ENCODE measurements at regions not wholly inside any gene's neighbourhood (a gene's known extent, or its start where the extent isn't known, plus 50 kb on each side); places are given as distances from the start of the nearest gene placed in this dataset.

DNA sequence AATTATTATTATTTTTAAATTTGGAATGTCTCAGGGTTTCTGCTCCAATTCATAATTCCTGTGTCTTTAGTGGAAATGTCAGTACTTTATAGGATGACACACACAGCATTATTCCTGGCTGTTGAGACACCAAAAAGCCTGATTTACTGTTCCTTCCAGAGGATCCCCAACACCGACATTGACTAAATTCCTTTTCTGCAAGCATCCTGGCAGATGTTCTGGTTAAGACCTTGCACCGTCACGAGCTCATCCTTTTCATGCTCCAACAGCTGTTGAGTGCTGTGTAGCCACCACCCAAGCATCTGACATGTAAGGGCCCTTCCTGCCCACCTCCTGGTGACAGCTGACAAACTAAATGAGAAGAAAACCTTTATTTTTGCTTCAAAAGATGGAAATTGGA, 284.3 kb upstream of the SULF2 start:
- no peak for TF ChIP-seq CTCF (IDR thresholded peaks at IDR 0.05; ENCODE audit: insufficient read depth, low read depth, low read length)
- ChIA-PET POLR2A (no interaction called here), CTCF (interaction anchor here (1.2 kb wide), 1 partner anchor 283 kb away, joined by 4 read pairs; no protein-coding TSS in a partner anchor)
- no peak overlapping the region for H3K4me3 ChIP-seq (ENCODE audit: low read depth, low read length)
- no peaks in the 10 kb centered on the region for H3K36me3 ChIP-seq (ENCODE audit: control insufficient read depth, insufficient read depth, low read length)
- no peak for DNase-seq (ENCODE audit: low read depth)
- H3K27me3 ChIP-seq (ENCODE audit: control insufficient read depth, insufficient read depth, low read length) = peaks cover 10% of the 10 kb centered on the region

DNA sequence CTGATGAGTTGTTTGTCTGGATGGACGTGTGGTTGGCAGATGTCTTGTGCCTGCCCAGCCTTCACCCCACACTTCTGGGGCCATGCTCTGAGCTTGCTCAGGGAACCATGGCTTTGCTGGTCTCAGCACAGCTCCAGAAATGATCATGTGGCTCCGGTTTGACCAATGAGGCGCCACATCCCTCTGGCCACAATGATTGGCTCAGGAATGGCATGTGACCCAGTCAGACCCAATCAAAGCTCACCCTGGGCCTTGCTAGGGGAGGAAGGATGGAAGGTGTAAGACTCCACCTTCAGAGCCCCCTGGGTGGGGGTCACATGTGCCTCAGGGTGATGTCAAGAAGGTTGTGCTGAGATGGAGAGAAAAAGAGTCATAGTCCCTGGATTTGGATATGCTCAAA, 281.6 kb upstream of the SULF2 start:
- CTCF ChIA-PET = interaction anchor here (0.9 kb wide), 1 partner anchor 47 kb away, joined by 3 read pairs; no protein-coding TSS in a partner anchor
- no peak for TF ChIP-seq CTCF (IDR thresholded peaks at IDR 0.05; ENCODE audit: insufficient read depth, low read depth, low read length)
- DNase-seq (ENCODE audit: low read depth) = no peak

GRCh38 chr20:48066246-48066645, 281.0 kb upstream of the SULF2 start:
- DNase-seq (ENCODE audit: low read depth) = peak; percentile 69
- ChIA-PET POLR2A (no interaction called here), CTCF (no interaction called here)
- no peak for TF ChIP-seq CTCF (IDR thresholded peaks at IDR 0.05; ENCODE audit: insufficient read depth, low read depth, low read length)
- Histone ChIP-seq H3K4me3 (ENCODE audit: low read depth, low read length) (no peak overlapping the region), H3K36me3 (ENCODE audit: control insufficient read depth, insufficient read depth, low read length) (no peaks in the 10 kb centered on the region), H3K27me3 (ENCODE audit: control insufficient read depth, insufficient read depth, low read length) (peaks cover 3% of the 10 kb centered on the region; the same call in 1 of the 2 replicates)

More for the DNA sequence above, 281.6 kb upstream of the SULF2 start:
- Histone ChIP-seq H3K4me3 (ENCODE audit: low read depth, low read length) (no peak overlapping the region), H3K27me3 (ENCODE audit: control insufficient read depth, insufficient read depth, low read length) (peaks cover 4% of the 10 kb centered on the region; the same call in 1 of the 2 replicates), H3K36me3 (ENCODE audit: control insufficient read depth, insufficient read depth, low read length) (no peaks in the 10 kb centered on the region)
- POLR2A ChIA-PET = no interaction called here

DNA sequence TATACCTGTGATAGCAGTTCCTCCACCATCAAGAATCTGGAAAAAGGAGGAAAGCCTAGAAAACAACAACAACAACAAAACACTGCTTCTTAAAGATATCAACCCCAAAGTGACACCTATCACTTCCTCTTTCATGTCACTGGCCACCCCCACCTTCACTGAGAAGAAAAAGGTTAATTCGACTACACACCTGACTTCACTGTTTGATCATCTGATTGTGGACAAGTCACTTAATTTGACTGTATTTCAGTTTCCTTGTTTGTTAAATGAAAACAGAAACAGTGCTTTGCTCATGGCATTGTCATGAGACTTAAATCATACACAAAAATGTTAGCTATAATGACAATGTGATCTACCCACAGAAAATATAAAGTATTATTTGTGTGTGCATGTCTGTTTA, 280.6 kb upstream of the SULF2 start:
- no peak for DNase-seq (ENCODE audit: low read depth)
- Histone ChIP-seq H3K4me3 (ENCODE audit: low read depth, low read length) (no peak overlapping the region), H3K36me3 (ENCODE audit: control insufficient read depth, insufficient read depth, low read length) (no peaks in the 10 kb centered on the region), H3K27me3 (ENCODE audit: control insufficient read depth, insufficient read depth, low read length) (peaks cover 2% of the 10 kb centered on the region; the same call in 1 of the 2 replicates)
- TF ChIP-seq CTCF (IDR thresholded peaks at IDR 0.05; ENCODE audit: insufficient read depth, low read depth, low read length) = no peak
- CTCF ChIA-PET = no interaction called here
- POLR2A ChIA-PET = no interaction called here

- peak; percentile 80 for DNase-seq (ENCODE audit: low read depth)
- Histone ChIP-seq H3K27me3 (ENCODE audit: control insufficient read depth, insufficient read depth, low read length) (no peaks in the 10 kb centered on the region; the same call in 1 of the 2 replicates), H3K36me3 (ENCODE audit: control insufficient read depth, insufficient read depth, low read length) (no peaks in the 10 kb centered on the region), H3K4me3 (ENCODE audit: low read depth, low read length) (no peak overlapping the region)
- ChIA-PET CTCF (interaction anchor here (0.6 to 1.7 kb wide), 2 partner anchors 10 to 1177 kb away, joined by 3 to 5 read pairs; no protein-coding TSS in a partner anchor), POLR2A (no interaction called here)
- no peak for TF ChIP-seq CTCF (IDR thresholded peaks at IDR 0.05; ENCODE audit: insufficient read depth, low read depth, low read length)
Measured at GRCh38 chr20:48064929-48065328, 279.6 kb upstream of the SULF2 start.
